Stomach (tissue), 8 donors: ENCODE measurements at regions not wholly inside any gene's neighbourhood (a gene's known extent, or its start where the extent isn't known, plus 50 kb on each side); places are given as distances from the start of the nearest gene placed in this dataset.

Experiments used
- DNase-seq, 2 donors: peaks; one replicate each; pipeline versions ENCODE4 v3.0.0 to v3.0.0-alpha.2; 2013 to 2019
- H3K27ac ChIP-seq, 5 donors: fragments of 200-600 bp in 4 of 5; sonication (generic) in 4 of 5; one replicate each; pipeline ENCODE4 v1.5.1; 2013 to 2019; ENCODE audit warnings: mild to moderate bottlenecking in 1 of 5, moderate library complexity in 1 of 5
- H3K27me3 ChIP-seq, 3 donors: fragments of 200-600 bp; sonication (generic); one replicate each; pipeline ENCODE4 v1.5.1; 2017 to 2019; ENCODE audit warnings: mixed run types in 1 of 3
- H3K36me3 ChIP-seq, 4 donors: fragments of 200-600 bp; sonication (generic); 1 replicate in 3 of 4; 2 replicates in 1 of 4; pipeline ENCODE4 v1.5.1; 2016 to 2019
- H3K4me1 ChIP-seq, 4 donors: fragments of 200-600 bp; sonication (generic); one replicate each; pipeline ENCODE4 v1.5.1; 2016 to 2019
- H3K4me3 ChIP-seq, 4 donors: fragments of 200-600 bp; sonication (generic) in 3 of 4; one replicate each; pipeline ENCODE4 v1.5.1; 2016 to 2019; ENCODE audit warnings: mild to moderate bottlenecking in 1 of 4
- H3K9me3 ChIP-seq, 4 donors: fragments of 200-600 bp; sonication (generic); one replicate each; pipeline ENCODE4 v1.5.1; 2016 to 2019
- CTCF ChIP-seq, 7 experiments: fragments of 450-650 bp in 4 of 7; fragments of 200-600 bp in 3 of 7; sonication (generic) in 3 of 7; IDR thresholded peaks; one replicate each; pipeline ENCODE4 v1.5.1; 2016 to 2019; ENCODE audit warnings: antibody characterized with exemption in 7 of 7, control low read depth in 2 of 7, mild to moderate bottlenecking in 1 of 7
- EP300 ChIP-seq: sonication (generic); formaldehyde crosslinking; IDR thresholded peaks from one replicate; pipeline ENCODE4 v1.6.1; 2017; ENCODE audit warnings: antibody characterized with exemption
- POLR2A ChIP-seq, 4 donors: fragments of 450-650 bp; IDR thresholded peaks; one replicate each; pipeline ENCODE4 v1.6.1; 2016; ENCODE audit warnings: antibody characterized with exemption in 4 of 4, control low read depth in 2 of 4, mild to moderate bottlenecking in 1 of 4, moderate library complexity in 1 of 4
- POLR2AphosphoS5 ChIP-seq, 3 donors: sonication (generic); formaldehyde crosslinking; IDR thresholded peaks; one replicate each; pipeline ENCODE4 v1.6.1; 2016; ENCODE audit warnings: antibody characterized with exemption in 3 of 3
- WGBS, 5 donors: extraction: QIAGEN DNeasy Blood & Tissue Kit in 3 of 5; methylation state at CpG; one replicate each; pipeline versions ENCODE4 v1.1.5 to v1.1.7; 2013 to 2018; 5-methylcytosine and 5-hydroxymethylcytosine counted together
- intact Hi-C: fragments of 100-400 bp; cut with DNase I; formaldehyde crosslinking; loops from one replicate; pipeline ENCODE4 v1.15.1; 2023; ENCODE audit warnings: low total_unique reads
- donor health status: healthy with polysubstance abuse.
- donor health status: Bipolar disorder and iron deficiency.
- donor health status: healthy.

GRCh38 chr10:52895059-52895458 lies 122.5 kb upstream of the MBL2 start:
- TF ChIP-seq EP300 (no peak), POLR2AphosphoS5 (IDR thresholded peaks at IDR 0.05) (no peak), CTCF (IDR thresholded peaks at IDR 0.05) (no peak), POLR2A (IDR thresholded peaks at IDR 0.05) (no peak)
- no peaks in the 10 kb centered on the region for H3K27me3 ChIP-seq
- H3K9me3 ChIP-seq, result no peaks in the 10 kb centered on the region
- H3K27ac ChIP-seq, result no peak overlapping the region
- intact Hi-C loops, result no loop called here
- no peaks in the 10 kb centered on the region for H3K36me3 ChIP-seq
- no peak for DNase-seq
- H3K4me1 ChIP-seq, result no peaks in the 10 kb centered on the region
- H3K4me3 ChIP-seq, result no peak overlapping the region

- intact Hi-C loops, result no loop called here
These were observed 117.7 kb upstream of the MBL2 start for GRCh38 chr10:52890281-52890680.

DNA sequence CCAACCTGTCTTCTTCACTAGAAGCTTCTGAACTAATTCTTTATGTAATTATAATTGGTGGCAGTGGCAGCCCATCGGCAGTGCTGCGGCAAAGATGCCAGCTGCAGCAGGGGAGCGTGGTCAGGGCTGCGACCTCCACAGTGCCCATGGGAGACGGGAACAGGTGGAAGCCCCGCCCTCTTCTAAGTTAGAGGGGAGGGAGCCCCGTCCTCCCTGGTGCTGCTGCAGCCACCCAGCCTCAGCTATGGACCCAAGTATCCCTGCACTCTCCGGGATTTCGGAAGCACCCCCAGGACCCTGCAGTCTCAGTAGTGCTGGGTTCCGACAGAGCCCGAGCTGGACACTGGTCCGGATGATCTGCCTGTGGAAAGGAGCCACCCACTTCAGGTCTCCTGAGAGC lies 117.0 kb upstream of the MBL2 start:
- no peak for DNase-seq
- TF ChIP-seq EP300, result no peak
- no peak overlapping the region for H3K27ac ChIP-seq
- no peaks in the 10 kb centered on the region for H3K9me3 ChIP-seq
- H3K4me1 ChIP-seq, result peaks cover 0 to under 1% (median 0%) of the 10 kb centered on the region in 4 donors
- H3K27me3 ChIP-seq, result no peaks in the 10 kb centered on the region
- no peak overlapping the region for H3K4me3 ChIP-seq
- 85 to 90% (median 89%) methylated on average over 10 to 12 of the region's 12 CpGs for WGBS, 5 donors
- H3K36me3 ChIP-seq, result no peaks in the 10 kb centered on the region
- intact Hi-C loops, result no loop called here

More at GRCh38 chr10:52890281-52890680, 117.7 kb upstream of the MBL2 start:
- no peaks in the 10 kb centered on the region for H3K9me3 ChIP-seq
- TF ChIP-seq EP300 (no peak), CTCF (IDR thresholded peaks at IDR 0.05) (no peak), POLR2AphosphoS5 (IDR thresholded peaks at IDR 0.05) (no peak), POLR2A (IDR thresholded peaks at IDR 0.05) (no peak)
- H3K4me1 ChIP-seq, result no peaks in the 10 kb centered on the region
- 91 to 97% (median 96%) methylated on average over 10 to 17 of the region's 17 CpGs for WGBS, 5 donors
- no peak for DNase-seq
- H3K27ac ChIP-seq, result no peak overlapping the region
- no peaks in the 10 kb centered on the region for H3K27me3 ChIP-seq
- H3K36me3 ChIP-seq, result no peaks in the 10 kb centered on the region
- no peak overlapping the region for H3K4me3 ChIP-seq

DNA sequence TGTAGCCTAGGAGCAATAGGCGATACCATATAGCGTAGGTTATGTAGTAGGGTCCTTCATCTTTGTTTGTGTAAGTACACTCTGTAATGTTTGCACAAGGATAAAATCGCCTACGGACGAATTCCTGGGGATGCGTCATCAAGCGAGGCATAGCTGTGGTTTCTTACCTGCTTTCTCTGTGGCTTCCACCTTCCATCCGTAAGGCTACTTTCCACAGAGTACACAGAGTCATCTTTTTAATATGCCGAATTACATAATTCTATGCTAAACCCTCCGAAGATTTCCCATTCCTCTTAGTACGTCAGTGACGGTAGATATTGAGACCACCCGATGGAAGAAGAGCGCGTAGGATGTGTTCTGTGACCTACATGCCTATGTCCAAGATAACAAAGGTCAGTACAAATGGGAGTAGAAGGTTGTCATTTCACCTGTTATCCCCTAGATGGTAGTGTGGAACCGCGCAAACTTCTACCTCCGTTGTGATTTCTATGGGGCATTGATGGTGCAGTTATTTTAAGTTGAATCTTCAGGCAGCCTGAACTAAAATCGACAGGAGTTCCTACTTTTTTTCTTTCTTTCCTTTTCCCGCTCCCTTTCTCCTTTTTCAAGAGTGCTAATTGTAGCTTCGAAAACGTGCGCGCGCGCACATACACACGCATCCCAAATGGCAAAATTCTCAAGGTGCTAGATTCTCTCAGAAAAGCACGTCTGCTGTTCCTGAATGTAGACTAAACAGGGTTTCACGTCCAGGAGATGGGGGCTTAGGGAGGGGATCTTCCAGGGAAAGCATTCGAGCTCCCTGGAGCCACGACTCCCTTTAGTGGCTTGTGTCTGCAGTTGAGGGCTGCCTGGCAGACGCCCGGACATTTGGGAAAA lies 111.7 kb upstream of the MBL2 start:
- WGBS, 5 donors, result 22 to 30% (median 27%) methylated on average over 33 of the region's 33 CpGs
- intact Hi-C loops, result no loop called here
- DNase-seq, result peak; percentile 47 to 90
- no peak overlapping the region for H3K27ac ChIP-seq
- TF ChIP-seq POLR2A (IDR thresholded peaks at IDR 0.05) (no peak), CTCF (IDR thresholded peaks at IDR 0.05) (peak in 5 of 7 experiments; percentile 55 to 66 (median 62))
- H3K9me3 ChIP-seq, result no peaks in the 10 kb centered on the region
- no peak overlapping the region for H3K4me3 ChIP-seq
- H3K27me3 ChIP-seq, result no peaks in the 10 kb centered on the region
- peaks cover 0 to 7% (median 0%) of the 10 kb centered on the region in 4 donors for H3K4me1 ChIP-seq
- no peaks in the 10 kb centered on the region for H3K36me3 ChIP-seq
